HG03196 (cell line): ENCODE measurements at regions not wholly inside any gene's neighbourhood (a gene's known extent, or its start where the extent isn't known, plus 50 kb on each side); places are given as distances from the start of the nearest gene placed in this dataset.

Experiments used
- ATAC-seq: cut with Tn5 transposase; IDR thresholded peaks from one replicate; pipeline ENCODE4 v1.9.1; 2021; ENCODE audit not compliant: unreplicated experiment

GRCh38 chr20:50257860-50258259 is 67.2 kb downstream of the CEBPB start:
- no peak for ATAC-seq

- ATAC-seq: no peak
Measured at GRCh38 chr20:50258790-50259483, 68.3 kb downstream of the CEBPB start.

GRCh38 chr20:50259705-50260478 is 69.3 kb downstream of the CEBPB start:
- ATAC-seq: no peak

DNA sequence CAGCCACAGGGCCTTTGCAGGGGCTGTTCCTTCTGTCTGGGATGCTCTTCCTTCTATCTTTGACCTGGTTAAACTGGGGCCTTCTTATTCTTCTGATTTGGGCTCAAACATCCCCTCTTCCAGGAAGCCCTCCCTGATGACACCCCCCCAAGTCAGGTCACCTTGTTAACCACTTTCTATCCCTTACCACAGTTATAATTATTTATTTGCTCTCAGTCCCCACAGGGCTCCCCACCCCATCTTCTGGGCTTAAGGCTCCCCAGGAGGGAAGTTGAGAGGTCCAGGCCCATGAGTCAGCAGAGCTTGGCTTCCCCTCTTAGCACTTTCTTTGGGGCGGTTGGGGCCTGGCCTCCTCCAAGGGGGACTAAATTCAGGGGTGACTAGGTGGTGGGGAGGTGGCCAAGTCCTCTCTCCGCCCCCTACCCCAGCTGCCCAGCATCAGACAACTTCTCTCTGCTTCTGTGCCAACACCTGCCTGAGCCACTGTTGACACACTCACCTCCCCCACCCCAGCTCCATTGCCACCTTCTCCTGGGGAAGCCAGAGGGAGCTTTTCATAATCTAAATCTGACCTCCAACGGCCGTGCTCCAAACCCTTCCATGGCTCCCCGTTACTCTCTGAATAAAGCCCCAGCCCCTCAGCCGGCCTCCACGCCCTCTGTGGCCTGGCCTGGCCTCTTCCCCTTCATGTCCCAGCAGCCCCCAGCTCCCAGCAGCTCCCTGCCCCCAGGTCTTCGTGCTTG is 70.0 kb downstream of the CEBPB start:
- ATAC-seq: no peak

- no peak for ATAC-seq
Measured at GRCh38 chr20:50261471-50262212, 71.0 kb downstream of the CEBPB start.

- no peak for ATAC-seq
Measured at GRCh38 chr20:50263831-50264230, 73.2 kb downstream of the CEBPB start.

GRCh38 chr20:50264534-50265145 is 74.0 kb downstream of the CEBPB start:
- no peak for ATAC-seq

DNA sequence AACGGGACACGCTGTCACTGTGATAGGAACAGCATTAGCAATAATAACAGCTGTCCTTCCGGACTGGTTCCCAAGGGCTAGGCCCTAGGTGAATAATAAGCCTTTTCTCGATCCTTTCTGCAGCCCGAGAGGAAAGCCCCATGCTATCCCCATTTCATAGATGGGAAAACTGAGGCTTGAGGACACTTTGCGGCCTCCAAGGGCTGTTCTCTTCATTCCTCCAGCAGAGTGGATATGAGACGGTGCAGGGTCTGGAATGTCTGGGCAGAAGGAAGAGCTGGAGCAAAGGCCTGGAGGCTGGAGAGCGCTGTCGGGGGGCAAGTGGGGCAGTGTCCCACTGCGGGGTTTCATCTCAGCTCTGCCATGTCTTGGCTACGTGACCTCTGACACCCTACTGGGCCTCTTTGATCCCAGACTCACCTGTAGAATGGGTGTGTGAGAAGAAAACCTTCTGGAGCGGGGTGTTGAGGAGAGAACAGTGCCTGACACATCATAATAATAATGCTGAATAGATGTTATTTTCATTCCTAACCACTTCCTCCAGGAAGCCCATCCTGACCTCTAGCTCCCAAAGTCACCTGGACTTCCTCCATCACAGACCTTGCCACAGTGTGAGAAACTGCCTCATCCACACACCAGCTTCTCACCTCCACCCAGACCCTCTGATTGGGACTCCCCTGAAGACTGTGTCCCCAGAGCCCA is 74.8 kb downstream of the CEBPB start:
- ATAC-seq: no peak

GRCh38 chr20:50266293-50267040 is 75.8 kb downstream of the CEBPB start:
- ATAC-seq: no peak

DNA sequence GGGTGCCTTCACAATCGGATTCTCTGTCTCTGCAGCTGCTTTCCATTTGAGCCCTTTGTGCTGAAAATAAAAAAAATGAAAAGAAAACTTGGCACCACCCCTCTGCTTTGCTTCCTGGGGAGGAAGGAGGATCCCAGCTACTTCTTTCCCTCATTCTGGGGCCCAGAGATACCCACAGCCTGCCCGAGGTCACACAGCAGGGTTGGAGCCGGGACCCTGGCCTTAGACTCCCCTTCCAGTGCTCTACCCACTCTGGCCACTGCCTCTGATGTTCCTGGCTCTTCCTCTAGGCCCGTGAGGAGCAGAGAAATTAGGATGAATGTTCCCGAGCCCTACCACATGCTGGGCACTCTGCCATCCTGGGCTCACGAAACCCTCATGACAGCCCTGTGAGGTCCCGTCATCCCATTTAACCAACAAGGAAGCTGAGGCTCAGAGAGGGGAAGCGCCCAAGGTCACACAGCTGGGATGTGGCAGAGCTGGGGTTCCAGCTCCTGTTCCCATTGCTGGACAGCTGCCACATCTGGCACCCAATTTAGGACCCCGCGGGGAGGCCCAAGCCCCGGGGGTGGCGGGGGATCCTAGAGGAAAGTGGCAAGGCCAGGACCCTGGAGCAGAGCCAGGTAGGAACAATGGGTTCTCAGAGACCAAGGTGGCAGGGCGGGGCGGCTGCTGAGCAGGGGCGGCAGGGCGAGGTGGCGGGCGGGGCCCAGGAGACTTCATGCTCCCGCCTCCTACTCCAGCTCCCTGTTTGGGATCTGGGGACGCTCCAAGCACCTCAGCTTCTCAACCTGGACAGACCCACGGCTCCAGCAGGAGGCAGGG is 76.6 kb downstream of the CEBPB start:
- no peak for ATAC-seq

GRCh38 chr20:50267866-50268219 is 77.2 kb downstream of the CEBPB start:
- no peak for ATAC-seq

DNA sequence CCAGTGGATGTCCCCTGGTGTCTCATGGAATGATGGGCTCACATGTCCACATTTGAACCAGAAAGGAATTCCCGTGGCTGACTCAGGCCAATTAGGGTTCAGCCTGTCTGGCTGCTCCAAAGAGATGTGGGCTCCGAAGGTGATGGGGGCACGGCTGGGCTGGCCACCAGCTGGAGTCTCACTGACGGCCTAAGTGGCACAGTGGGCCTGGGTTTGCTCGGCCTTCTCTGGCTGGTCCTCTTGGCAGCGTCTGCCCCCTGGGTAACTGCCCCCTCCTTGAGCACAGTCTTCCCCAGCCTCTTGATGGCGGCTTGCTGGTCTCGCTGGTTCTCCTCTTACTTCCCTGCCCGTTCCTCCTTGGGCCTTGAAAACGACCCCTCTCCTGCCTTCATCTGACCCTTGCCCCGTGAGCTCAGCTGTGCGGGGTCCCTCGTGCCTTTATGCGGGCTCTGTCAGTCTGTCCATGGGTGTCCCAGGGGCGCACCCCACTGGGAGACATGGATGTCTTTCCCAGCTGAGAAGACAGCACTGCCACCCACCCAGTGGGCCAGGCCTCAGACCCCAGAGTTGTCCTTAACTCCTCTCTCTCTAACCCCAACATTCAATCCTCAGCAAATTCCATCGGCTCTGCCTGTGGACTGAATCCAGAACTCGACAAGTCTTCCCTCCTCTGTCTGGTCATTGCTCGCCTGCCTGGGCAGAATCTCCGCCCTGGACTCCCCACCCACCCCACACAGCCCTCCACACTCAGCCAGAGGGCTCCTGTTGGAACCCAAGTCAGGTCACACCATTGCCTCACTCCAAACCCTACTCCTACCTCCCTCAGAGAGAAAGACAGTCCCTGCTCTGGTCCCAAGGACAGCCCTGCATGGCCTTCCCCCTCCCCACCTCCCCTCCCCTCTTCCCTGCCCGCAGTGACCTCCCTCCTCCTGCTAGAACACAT is 78.7 kb downstream of the CEBPB start:
- no peak for ATAC-seq

- ATAC-seq: no peak
Measured at GRCh38 chr20:50270034-50270395, 79.4 kb downstream of the CEBPB start.

DNA sequence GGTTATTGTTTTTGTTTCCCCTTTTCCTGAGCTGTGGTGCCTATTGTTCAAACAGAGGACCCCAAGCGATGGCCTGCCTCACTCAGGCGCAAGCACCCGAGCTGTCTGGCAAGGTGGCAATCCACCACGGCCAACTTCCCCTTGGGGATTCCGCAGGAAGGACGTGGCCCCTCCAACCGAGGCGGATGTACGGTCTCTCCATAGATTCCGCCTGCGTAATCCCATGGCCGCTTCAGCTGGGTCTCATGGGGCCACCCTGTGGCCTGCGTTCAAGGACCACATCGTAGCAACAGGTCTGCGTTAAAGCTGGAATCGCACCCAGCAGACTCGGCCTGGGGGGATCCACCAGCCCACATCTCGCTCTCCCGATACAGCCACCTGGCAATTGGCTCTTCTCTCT is 79.9 kb downstream of the CEBPB start:
- ATAC-seq: no peak

- ATAC-seq: no peak
Measured at GRCh38 chr20:50271176-50271575, 80.5 kb downstream of the CEBPB start.

DNA sequence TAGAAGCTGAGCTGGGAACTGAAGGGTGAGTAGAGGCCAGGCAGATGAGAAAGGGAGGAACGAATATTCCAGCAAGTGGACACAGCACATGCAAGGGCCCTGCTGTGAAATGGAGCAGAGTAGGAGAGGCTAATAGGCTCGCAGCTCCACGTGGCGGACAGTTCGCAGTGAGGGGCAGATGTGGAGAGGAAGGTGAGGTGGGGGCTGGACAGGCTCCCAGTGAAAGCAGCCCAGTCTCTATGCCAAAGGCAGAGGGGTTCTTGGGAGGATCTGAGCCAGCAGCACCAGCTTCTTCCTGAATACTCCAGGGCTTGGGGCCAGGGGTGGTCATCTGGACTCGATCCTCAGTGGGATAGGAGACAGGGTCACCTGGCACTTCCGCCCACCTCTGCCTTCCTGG is 81.0 kb downstream of the CEBPB start:
- ATAC-seq: no peak

DNA sequence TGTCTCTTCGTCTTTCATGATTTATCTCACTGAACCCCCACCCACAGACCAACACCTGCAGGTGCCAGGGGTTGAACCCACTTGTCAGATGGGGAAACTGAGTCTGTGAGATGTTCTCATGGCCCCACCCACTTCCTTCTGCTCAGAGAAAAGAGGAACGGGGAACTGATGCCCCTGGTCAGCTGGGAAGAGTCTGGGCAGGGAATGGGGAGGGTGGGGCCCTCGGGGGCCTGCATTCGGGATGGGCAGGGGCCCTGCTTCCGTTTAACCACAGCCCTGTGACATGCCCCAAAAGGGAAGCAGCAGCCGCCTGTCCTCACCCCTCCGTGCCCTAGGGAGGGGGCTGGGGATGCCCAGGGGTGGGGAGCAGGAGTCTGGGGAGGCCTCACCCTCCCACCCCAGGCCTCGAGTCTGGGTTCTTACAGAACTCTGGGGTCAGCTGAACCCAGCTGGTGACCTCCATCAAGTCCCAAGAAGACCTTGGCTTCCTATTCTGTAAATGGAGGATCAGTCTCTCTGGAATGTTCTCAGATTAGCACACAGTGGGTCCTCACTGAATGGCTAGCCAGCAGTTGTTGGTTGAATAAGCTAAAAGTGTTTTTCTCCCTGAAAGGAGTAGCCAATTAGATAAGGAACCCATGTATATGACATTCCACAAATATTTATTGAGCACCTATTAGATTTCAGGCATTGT is 81.5 kb downstream of the CEBPB start:
- ATAC-seq: no peak
